HL-60 (cell line): ENCODE measurements at regions not wholly inside any gene's neighbourhood (a gene's known extent, or its start where the extent isn't known, plus 50 kb on each side); places are given as distances from the start of the nearest gene placed in this dataset.
"Not testable (repeated sequence)": the region's sequence is repeated elsewhere in the genome, so short reads cannot be mapped to it uniquely, and the experiment has no call there.

Experiments used
- DNase-seq, 2 experiments: peaks; one replicate each; pipeline ENCODE4 v3.0.0-alpha.2; 2010 to 2020; ENCODE audit warnings: low read depth in 1 of 2, low spot score in 1 of 2
- H3K27ac ChIP-seq: fragments of 250-450 bp; sonication (Bioruptor Pico); replicated peaks from 2 replicates; pipeline ENCODE4 v1.5.1; 2020; ENCODE audit warnings: mild to moderate bottlenecking, moderate library complexity
- H3K27me3 ChIP-seq: fragments of 250-450 bp; sonication (Bioruptor Pico); 2 replicates; pipeline ENCODE4 v1.5.1; 2021; ENCODE audit warnings: mild to moderate bottlenecking, moderate library complexity; ENCODE audit not compliant: insufficient read depth, poor library complexity, severe bottlenecking
- H3K4me3 ChIP-seq: replicated peaks from 2 replicates; pipeline ENCODE4 v1.5.1; 2011; ENCODE audit warnings: mild to moderate bottlenecking, control low read depth, low read length; ENCODE audit not compliant: insufficient read depth
- CTCF ChIP-seq: IDR thresholded peaks from one replicate; pipeline ENCODE4 v1.5.1; 2011; ENCODE audit warnings: low read length, control low read depth, inconsistent platforms; ENCODE audit not compliant: insufficient read depth
- GABPA ChIP-seq: IDR thresholded peaks from 2 replicates; pipeline ENCODE4 v1.6.1; 2012; ENCODE audit warnings: low read depth
- POLR2AphosphoS5 ChIP-seq: IDR thresholded peaks from 2 replicates; pipeline ENCODE4 v1.6.1; 2012; ENCODE audit warnings: low read depth
- REST ChIP-seq: IDR thresholded peaks from 2 replicates; pipeline ENCODE4 v1.6.1; 2012; ENCODE audit warnings: low read depth; ENCODE audit not compliant: insufficient replicate concordance
- SPI1 ChIP-seq: IDR thresholded peaks from 2 replicates; pipeline ENCODE4 v1.6.1; 2012; ENCODE audit warnings: low read depth, mild to moderate bottlenecking, borderline replicate concordance

- H3K4me3 ChIP-seq, result no peak overlapping the region
- no peak for DNase-seq
- H3K27me3 ChIP-seq, result no peaks in the 10 kb centered on the region
- no peak overlapping the region for H3K27ac ChIP-seq
- TF ChIP-seq SPI1 (no peak), POLR2AphosphoS5 (no peak), REST (no peak), CTCF (no peak), GABPA (no peak)
Measured at GRCh38 chr7:56375173-56375572, 259.0 kb upstream of the NUPR2 start.

GRCh38 chr7:56374666-56375065 is 258.4 kb upstream of the NUPR2 start:
- not testable (repeated sequence) for H3K4me3 ChIP-seq, H3K27me3 ChIP-seq, H3K27ac ChIP-seq, DNase-seq

GRCh38 chr7:56373314-56373713 is 257.1 kb upstream of the NUPR2 start:
- peak; percentile 7 to 84 for DNase-seq
- not testable (repeated sequence) for H3K27me3 ChIP-seq, H3K4me3 ChIP-seq, H3K27ac ChIP-seq

- not testable (repeated sequence) for H3K4me3 ChIP-seq, DNase-seq, H3K27ac ChIP-seq, H3K27me3 ChIP-seq
Measured at GRCh38 chr7:56371792-56372191, 255.6 kb upstream of the NUPR2 start.

- H3K27me3 ChIP-seq, DNase-seq, H3K4me3 ChIP-seq, H3K27ac ChIP-seq: not testable (repeated sequence)
Measured at GRCh38 chr7:56370208-56370872, 254.1 kb upstream of the NUPR2 start.

- not testable (repeated sequence) for H3K4me3 ChIP-seq, DNase-seq, H3K27ac ChIP-seq, H3K27me3 ChIP-seq
Measured at GRCh38 chr7:56367914-56368313, 251.7 kb upstream of the NUPR2 start.

- not testable (repeated sequence) for H3K27me3 ChIP-seq, DNase-seq, H3K4me3 ChIP-seq, H3K27ac ChIP-seq
Measured at GRCh38 chr7:56367411-56367810, 251.2 kb upstream of the NUPR2 start.

GRCh38 chr7:56366701-56367100 is 250.5 kb upstream of the NUPR2 start:
- H3K27me3 ChIP-seq, H3K4me3 ChIP-seq, DNase-seq, H3K27ac ChIP-seq: not testable (repeated sequence)

- not testable (repeated sequence) for H3K27ac ChIP-seq, H3K27me3 ChIP-seq, DNase-seq, H3K4me3 ChIP-seq
Measured at GRCh38 chr7:56352576-56352975, 236.4 kb upstream of the NUPR2 start.

- H3K27me3 ChIP-seq, H3K27ac ChIP-seq, DNase-seq, H3K4me3 ChIP-seq: not testable (repeated sequence)
Measured at GRCh38 chr7:56351181-56351580, 235.0 kb upstream of the NUPR2 start.

GRCh38 chr7:56348311-56348710 is 232.1 kb upstream of the NUPR2 start:
- H3K27ac ChIP-seq, H3K4me3 ChIP-seq, H3K27me3 ChIP-seq, DNase-seq: not testable (repeated sequence)

GRCh38 chr7:56328327-56328726 is 212.1 kb upstream of the NUPR2 start:
- not testable (repeated sequence) for H3K4me3 ChIP-seq, H3K27ac ChIP-seq, DNase-seq, H3K27me3 ChIP-seq
